Activated gamma-delta T cell treated with Interleukin-2 at 50 U/mL for 16 hours (primary cell): ENCODE measurements at regions not wholly inside any gene's neighbourhood (a gene's known extent, or its start where the extent isn't known, plus 50 kb on each side); places are given as distances from the start of the nearest gene placed in this dataset.
A peak's percentile ranks its signal among the peaks of the same experiment; 100 is the strongest.
"Not testable (repeated sequence)": the region's sequence is repeated elsewhere in the genome, so short reads cannot be mapped to it uniquely, and the experiment has no call there.

Experiments
- DNase-seq: peaks from one replicate; pipeline ENCODE4 v3.0.0-alpha.2; 2020

DNA sequence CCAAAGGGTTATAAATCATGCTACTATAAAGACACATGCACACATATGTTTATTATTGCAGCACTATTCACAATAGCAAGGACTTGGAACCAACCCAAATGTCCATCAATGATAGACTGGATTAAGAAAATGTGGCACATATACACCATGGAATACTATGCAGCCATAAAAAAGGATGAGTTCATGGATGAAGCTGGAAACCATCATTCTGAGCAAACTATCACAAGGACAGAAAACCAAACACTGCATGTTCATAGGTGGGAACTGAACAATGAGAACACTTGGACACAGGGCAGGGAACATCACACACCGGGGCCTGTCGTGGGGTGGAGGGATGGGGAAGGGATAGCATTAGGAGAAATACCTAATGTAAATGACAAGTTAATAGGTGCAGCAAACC, 322.1 kb downstream of the RPLP1 start:
- not testable (repeated sequence) for DNase-seq

DNA sequence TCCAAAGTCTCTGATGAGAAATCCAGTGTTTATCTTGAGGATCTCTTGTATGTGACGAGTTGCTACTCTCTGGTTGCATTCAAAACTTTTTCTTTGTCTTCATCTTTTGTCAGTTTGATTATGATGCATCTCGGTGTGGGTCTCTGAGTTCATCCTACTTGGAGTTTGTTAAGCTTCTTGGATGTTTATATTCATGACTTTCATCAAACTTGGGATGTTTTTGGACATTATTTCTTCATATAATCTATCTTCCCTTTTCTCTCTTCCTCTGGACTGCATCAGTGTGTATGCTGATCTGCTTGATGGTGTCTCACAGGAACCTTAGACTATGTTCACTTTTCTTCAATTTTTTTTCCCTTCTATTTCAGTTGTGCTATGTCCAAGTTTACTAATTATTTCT, 320.4 kb downstream of the TLE3 start:
- DNase-seq, result no peak

DNA sequence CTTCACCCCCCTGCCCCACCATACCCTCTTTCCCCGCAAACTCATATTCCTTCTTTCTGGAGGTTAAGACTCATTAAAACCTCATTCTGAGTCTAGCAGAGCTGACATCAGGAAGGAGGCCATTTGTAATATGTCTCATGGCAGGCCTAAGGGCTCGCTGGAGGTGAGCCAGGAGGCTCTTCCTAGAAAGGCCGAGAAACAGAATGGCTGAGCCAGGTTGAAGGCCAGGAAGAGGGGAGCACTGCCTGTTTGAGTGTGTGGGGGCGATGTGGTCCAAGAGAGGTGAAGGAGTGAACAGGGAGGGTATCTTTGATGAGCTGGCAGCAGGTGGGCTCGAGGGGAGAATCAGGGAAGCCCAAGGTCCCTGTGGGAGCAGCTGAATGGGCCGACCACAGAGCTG, 317.3 kb downstream of the TLE3 start:
- no peak for DNase-seq

DNA sequence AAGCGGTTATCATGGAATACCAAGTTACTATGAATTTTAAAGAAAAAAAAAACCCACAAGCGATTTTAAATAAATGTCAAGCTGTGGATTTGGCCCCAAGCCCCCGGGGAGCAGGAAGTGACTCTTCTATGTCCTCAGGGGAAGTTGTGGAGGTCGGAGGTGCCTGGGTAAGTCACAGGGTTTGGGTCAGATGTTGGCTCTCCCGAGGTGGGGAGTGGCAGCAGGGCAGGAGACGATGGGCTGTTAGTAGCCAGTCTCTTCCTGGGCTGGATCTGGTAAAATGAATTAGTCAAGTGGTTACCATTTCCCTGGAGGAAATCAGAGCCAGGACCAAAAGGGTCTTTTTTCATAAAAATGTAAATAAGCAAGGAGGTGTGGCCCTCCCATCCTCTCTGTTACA, 316.7 kb downstream of the TLE3 start:
- DNase-seq, result no peak

DNA sequence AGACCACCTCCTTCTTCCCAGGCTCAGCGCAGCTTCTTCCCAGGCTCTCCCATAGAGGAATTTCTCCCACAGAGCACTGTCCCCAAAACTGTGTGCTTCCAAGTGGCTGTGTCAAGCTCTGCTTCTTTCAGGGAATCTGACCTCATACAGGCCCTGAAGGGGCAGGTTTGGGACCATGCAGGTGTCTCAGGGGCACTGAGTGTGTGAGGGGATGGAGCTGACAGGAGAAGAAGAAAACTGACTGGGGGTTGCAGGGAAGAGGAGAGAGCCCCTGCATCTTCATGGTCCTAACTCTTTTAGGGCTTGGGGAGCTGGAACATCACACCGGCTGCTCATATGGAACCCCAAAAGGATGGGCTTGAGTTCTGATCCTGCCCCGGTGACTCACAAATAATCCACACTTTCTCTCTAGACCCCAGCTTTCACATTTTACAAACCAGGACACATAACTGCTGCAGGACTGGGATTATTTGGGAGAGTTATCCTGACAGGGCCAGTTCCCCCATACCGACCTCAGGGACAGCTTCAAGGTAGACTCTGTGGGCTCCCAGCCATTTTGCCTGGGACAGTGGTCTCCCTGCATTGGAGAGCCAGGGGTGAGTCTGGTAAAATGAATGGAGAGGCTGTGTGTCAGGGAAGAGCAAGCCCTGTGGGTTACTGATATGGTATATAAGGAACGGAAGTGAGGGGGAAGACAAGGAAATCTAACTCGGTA, 316.1 kb downstream of the TLE3 start:
- no peak for DNase-seq

DNA sequence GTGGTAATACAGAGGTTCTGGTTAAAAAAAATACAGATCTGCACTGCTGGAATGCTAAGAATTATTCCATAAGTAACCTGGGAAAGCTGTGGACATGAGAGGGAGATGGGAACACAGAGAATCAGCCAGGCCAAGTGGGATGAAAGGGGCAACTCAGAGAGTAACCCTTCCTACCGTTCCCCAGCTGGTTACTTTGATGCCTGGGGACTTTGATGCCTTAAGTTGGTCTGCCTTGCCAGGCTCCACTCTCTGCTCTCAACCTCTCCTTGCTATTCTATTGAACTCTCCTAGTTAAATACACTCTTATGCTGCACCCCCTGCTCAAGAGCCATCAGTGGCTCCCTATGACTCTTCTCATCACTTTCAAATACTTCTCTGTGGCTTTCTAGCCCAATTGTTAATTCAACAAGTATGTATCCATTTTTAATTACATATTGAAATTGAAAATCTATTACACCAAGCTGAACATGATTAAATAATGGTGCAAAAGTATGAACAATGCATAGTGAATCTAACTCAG, 315.5 kb downstream of the TLE3 start:
- no peak for DNase-seq

DNA sequence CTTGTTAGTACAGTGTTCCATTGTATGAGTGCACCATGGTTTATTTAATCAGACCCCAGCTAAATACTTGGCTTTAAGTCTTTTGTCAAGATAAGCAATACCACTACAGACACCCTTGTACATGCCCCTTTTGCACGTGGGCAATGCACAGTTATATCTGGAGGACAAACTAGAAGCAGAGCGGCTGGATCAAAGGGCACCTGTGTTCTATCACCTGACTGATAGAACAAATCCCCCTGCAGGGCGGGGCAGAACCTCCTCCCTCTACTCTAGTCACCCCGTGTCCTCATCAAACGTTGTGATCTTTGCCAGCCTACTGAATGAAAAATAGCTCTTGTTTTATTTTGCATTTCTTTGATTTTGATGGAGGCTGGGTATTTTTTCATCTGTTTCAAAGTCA, 314.9 kb downstream of the TLE3 start:
- DNase-seq, result peak; percentile 36

DNA sequence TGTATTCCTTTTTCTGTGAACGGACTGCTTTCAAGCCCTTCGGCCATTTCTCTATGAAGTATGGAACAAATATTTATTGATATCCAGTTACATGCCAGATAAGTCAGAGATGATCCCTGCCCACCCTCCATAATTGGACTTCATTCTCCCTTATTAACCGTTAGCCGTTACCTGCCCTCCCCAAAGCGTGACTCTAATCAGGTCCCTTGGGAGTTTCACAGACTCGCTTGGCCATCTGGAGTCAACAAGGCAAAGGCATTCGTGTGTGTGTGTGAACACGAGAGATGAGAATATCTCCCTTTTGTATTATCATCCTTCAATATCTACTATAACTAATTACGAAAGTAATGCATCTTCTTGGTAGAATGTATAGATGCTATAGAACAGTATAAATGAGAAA, 314.5 kb downstream of the TLE3 start:
- DNase-seq, result no peak

DNA sequence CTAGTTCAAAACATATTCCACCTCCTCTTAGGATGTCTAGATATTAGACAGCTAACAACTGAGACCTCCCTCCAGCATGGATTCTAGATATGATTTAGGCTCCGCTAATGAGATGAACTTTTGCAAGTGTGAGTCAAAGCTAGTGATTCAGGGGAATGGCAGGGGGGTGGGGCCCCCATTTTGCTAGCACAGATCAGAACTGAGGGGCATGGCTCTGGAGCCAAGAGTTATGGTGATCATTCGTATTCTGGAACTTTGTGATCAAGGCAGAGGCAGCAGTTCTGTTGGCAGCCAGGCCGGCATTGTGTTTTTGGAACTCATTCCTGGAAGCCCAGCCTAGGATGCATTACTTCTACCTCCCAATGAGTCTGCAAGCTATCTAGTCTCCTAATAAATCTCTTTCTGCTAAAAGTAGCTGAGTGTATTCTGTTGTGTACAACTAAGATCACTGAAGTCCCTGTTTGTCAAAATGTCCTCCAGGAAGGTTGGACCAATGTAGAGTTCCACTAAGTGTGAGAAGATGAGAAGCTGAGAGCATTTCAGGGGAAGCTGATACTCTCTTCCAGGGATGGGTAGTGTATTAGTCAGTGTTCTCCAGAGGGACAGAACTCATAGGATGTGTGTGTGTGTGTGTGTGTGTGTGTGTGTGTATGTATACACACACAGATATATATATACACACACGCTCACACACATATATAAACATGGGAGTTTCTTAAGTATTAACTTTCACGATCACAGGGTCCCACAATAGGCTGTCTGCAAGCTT, 312.7 kb downstream of the TLE3 start:
- DNase-seq, result no peak

DNA sequence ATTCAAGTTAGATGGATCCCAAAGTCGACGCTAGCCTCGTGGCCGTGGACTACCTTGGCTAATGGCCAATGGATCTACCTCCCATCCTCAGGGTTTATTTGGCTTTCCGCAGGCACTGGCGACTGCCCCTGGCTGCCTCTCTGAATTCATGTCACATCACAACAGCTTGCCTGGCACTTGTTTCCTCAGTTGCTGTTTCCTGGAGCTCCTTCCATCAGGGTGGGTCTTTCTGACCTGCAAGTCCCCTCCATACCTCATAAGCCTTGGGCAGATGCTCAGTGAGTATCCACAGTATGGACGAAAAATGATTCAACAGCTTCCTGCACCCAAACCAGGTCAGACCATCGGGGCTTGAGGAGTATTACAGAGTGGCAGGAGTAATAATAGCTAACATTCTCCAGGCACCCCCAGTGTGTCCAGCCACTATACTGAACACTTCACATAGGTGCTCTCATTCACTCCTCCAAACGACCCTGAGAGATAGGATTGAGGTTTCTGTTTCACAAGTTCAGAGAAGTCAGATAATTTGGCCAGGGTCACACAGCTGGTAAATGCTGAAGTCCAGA, 311.5 kb downstream of the TLE3 start:
- no peak for DNase-seq

DNA sequence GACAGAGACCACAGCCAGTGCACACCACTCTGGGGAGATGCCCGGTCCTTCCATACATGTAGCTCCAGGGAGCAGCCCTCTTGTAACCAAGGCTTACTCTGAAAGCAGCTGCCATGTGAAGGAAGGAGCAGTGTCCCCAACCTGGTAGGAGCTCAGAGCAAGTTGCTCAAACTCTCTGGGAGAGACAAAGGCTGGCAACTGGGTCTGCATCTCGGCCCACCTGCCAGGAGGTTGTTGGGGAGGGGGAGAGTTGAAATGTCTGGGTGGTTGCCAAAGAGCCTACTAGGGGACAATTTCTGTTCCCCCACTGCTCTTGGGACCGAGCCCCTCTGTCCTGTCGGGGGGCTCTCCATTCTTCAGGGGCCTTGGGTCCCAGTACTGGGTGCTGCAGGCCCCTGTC, 309.9 kb downstream of the TLE3 start:
- DNase-seq, result no peak

DNA sequence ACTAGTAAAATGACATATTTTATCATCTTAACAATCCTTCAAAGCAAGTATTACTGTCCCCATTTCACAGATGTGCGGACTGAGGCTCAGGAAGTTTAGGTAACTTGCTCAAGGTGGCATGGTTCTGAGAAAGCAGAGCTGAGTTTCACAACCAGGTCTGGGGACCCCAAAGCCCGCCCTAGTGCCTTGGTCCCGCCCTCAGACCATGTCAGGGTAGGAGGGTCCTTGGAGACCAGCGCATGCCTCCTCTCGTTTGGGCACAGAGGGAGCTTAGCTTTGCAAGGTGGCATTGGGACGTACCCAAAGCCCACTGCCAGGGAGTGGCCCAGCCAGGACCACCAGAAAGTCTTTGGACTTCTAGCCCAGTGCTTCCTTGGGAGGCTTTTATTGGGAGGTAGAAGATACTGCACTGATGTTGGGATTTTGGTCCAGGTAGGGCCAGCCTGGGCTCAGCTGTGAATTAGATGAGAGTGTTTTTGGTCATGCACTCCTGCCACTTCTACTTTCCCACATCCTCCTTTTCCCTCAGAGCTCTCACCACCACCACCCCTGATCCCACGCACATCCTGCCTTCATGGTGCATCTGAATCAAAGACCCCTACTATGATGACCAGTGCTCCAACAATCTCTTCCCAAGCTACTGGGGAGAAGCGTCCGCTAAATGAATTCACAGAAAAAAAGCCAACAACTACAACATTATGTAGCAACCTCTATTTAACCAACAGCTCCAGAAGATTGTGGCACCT, 307.9 kb downstream of the TLE3 start:
- no peak for DNase-seq

DNA sequence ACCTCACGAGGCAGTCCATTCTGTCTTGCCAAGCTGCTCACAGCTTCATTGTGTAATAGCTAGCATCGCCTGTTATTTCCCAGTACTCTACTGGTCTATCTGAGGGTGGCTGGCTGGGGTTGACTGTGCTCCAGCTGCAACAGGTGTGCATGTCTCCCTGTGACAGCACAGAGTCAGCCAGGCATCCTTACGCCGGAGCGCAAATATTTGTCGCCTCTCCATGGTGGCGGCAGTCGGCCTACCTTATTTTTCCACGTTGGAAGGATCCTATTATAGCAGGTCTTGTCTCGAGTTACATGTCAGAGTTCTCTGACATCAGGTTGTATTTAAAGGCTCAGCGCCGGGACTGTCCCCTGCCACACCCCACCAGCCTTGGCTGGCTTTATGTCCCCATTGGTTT, 307.1 kb downstream of the TLE3 start:
- no peak for DNase-seq

DNA sequence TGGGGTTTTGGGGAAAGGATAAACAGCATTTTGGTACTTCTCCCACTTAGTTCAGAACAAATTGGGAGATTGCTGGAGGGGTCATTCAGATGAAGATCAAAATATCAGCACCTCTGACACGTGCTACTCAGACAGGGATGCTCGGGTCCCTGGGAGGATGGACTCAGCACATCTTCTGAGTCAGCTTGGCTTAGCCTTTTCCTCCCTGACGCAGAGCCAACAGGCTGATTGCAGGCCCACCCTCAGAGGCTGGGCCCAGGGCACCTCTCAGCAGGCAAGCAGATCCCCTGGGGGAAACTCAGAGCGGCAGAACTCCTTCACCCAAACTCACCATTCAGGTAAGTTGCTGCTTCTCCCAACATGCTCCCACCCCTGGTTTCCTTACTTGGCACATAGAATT, 304.9 kb downstream of the TLE3 start:
- DNase-seq, result no peak

DNA sequence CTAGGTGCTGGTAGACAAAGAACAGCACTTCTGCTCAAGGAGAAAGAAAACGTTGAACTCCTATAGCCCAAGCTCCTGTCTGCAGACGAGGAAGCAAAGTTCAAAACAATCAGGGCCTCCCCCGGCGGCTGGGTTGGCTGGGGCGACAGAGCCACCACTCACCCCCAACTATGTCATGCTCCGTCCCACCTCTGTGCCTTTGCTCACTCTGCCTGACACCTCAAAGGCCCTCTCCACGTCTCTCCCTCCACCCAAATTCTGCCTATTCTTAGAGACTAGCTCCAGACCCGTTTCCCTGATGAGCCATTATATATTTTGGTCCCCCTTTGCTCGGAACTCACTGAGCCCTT, 304.3 kb downstream of the TLE3 start:
- no peak for DNase-seq

DNA sequence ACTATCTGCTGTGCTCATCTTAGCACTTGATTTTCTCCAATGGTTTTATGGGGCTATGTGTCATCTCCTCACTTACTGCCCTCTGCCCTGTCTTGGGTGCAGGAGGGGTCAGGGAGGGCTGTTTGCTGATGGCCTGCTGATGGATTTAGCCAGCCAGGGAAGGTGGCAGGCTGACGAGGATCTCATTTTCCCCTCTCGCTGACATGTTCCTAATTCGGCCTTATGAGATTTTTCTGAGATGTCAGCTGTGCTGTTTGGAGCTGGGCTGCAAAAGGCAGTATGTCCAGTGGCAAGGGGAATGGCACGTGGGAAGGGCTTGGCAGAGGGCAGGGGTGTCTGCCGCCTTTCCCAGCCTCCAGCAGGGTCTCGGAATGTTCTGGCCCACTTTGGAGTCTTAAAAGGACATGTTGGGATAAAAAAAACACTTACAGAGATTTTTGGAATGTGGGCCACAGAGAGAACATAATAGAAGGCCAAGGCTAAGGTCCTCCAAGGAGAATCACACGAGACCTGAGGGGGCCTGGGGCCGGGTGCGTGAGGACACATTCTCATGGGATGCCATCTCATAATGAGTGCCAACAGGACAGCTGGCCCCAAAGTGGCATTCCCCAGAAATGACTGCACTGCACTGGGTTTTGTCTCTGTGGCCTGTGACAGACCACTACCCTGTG, 303.8 kb downstream of the TLE3 start:
- DNase-seq, result no peak

DNA sequence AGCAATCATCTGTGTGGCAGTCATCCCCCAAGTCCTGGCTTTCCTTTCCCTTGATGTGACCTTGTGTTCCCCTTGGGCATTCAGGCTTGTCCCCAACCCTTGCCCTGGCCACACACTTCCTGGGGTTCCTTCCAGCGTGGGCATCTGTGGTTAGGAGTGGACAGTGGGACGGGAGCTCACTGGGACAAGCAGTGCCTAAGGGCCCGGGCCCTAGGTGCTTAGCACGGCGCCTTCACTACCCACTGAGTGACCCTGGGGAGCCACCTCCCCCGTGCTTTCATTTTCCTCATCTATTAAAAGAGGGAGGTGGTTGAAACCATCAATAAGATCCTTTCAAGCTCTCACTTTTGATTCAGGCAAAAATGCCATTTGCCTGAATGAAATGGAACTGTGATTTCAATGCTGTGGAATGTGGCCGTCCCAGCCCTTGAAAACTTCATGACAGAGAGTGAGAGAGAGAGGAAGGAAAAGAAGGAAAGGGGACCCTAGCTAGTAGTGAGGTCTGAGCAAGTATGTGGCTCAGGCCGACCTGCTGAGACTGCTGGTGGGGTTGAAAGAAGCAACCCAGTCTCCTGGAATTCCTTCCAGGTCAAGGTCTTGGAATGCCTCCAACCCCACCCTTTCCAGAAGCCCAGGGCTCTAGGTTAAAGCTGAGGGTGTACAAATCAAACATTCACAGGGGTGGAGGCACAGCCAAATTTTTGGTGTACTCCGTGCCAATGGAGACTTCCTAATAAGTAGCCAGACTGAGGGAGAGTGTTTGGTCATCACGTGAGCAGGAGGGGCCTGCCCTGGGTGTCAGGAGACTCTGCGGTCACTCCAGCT, 302.9 kb downstream of the TLE3 start:
- DNase-seq, result no peak

DNA sequence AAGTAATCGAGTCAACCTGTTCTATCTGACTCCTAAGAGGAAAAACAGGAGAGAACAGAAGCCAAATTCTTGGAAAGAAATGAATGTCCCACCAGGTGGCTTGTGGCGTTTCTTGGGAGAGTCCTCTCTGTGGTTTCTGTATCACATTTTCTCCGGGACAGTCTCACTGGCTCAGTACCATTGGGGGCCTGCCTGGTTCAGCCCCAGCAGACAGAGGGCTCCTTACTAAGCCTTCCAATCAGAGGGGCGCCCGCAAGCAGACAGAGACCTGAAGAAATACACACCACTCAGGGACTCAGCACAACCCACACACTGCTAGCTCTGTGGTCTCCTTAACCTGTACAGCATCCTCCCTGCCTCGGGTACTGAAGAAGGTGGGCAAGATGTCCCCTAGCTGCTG, 302.1 kb downstream of the TLE3 start:
- DNase-seq, result no peak

DNA sequence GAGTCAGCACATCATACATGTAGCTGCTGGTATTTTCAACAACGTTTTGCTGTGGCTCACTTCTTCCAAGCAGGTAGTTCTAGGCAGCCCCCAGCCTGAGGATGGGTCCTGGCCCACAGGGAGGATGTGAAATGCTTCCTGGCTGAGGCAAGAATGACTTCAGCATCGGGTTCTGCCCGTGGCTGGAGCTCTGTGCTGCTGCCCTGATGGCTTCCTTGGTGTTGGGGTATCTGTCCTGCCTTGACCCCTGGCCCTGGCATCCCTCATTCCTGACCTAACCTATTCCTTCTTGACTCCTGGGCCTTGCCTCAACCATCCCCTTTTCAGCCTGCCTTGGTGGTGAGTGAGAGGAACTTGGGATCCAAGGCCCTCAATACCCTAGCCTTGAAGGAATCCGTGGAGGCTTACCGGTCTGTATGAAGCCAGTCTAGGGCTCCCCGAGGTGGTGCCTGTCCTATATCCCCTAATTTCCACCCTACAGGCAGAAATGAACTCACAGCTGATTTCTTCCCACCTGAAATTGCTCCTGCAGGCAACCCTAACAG, 300.6 kb downstream of the TLE3 start:
- DNase-seq, result no peak

DNA sequence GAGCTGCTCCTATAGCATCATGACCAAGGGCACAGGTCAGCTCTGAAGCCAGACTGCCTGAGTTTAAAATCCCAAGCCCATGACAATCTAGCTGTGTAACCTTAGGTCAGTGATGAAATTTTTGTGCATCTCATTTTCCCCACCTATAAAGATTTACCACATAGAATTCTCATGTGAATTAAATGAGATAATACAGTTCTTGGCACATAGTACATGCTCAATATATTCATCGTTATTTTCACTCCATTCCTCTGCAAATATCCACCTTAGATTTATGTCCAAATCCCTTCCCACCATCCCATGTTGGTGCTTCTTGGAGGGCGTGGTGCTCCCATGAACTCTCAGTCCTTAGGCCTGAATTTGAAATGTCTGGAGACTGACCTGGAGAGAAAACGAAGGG, 300.1 kb downstream of the TLE3 start:
- DNase-seq, result no peak

DNA sequence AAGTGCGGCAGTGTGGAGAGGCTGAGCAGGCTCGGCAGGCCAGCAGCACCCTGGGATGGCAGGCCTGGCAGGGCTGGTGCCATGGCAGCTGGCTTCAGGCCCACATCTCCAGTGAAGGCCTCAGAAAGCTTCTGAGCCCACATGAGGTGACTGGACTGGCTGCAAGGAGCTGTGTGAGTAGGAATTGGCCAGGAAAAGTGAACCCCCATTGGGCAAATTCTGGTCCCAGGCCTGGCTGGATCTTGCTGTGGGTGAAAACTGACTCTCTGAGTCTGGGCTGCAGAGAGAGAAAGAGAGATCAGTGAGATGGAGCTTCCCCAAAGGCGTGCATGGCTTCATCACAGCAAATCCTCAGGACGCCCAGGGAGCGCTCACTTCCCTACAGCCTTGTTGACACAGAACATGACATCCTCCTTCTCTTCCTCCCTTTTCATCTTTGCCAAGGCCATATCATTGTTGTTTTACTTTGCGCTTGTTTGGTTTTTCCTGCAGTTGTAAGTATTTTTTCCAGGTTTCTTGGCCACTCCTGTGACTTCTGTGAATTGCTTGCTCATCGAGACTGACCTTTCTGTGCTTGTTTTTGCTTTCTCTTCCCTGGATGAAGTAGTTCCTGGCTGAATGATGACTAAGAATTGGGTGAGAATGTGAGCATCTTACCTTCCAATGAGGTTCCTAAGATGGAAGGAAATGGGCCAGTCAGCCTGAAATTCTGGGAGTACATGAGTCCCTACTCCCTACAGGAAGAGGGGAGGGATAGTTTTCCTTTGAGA, 299.1 kb downstream of the TLE3 start:
- DNase-seq, result no peak
